GM23338 (cell line): ENCODE measurements at regions not wholly inside any gene's neighbourhood (a gene's known extent, or its start where the extent isn't known, plus 50 kb on each side); places are given as distances from the start of the nearest gene placed in this dataset.
"Not testable (repeated sequence)": the region's sequence is repeated elsewhere in the genome, so short reads cannot be mapped to it uniquely, and the experiment has no call there.

Source experiments
- ATAC-seq: fragments of 200-7000 bp; cut with Tn5 transposase; 3 replicates; pipeline ENCODE4 v1.9.1; 2020
- DNase-seq: peaks from one replicate; pipeline ENCODE4 v3.0.0-alpha.2; 2015; ENCODE audit warnings: low spot score
- H2AFZ ChIP-seq: fragments of 200-600 bp; sonication (generic); 2 replicates; pipeline ENCODE4 v1.8.0; 2016; ENCODE audit warnings: antibody characterized with exemption, mild to moderate bottlenecking, moderate library complexity
- H3F3A ChIP-seq: fragments of 200-600 bp; sonication (generic); replicated peaks from 2 replicates; pipeline ENCODE4 v1.8.0; 2017; ENCODE audit warnings: antibody characterized with exemption, mixed run types, low read depth
- H3K27ac ChIP-seq: fragments of 200-600 bp; sonication (generic); 2 replicates; pipeline ENCODE4 v1.6.1; 2016; ENCODE audit warnings: low read depth
- H3K27me3 ChIP-seq: fragments of 200-600 bp; sonication (generic); 2 replicates; pipeline ENCODE4 v1.8.0; 2016; ENCODE audit warnings: mild to moderate bottlenecking, mixed run types, moderate library complexity; ENCODE audit not compliant: insufficient read depth
- H3K36me3 ChIP-seq: fragments of 200-600 bp; sonication (generic); 2 replicates; pipeline ENCODE4 v1.8.0; 2016; ENCODE audit warnings: mild to moderate bottlenecking; ENCODE audit not compliant: insufficient read depth
- H3K4me1 ChIP-seq: fragments of 200-600 bp; sonication (generic); 2 replicates; pipeline ENCODE4 v1.8.0; 2016; ENCODE audit warnings: mild to moderate bottlenecking, moderate library complexity; ENCODE audit not compliant: insufficient read depth
- H3K4me2 ChIP-seq: fragments of 200-600 bp; sonication (generic); 2 replicates; pipeline ENCODE4 v1.7.1; 2017; ENCODE audit warnings: mixed run types
- H3K4me3 ChIP-seq: fragments of 200-600 bp; sonication (generic); 2 replicates; pipeline ENCODE4 v1.6.1; 2016; ENCODE audit warnings: mixed run types
- H3K79me2 ChIP-seq: fragments of 200-600 bp; sonication (generic); replicated peaks from 2 replicates; pipeline ENCODE4 v1.8.0; 2017; ENCODE audit warnings: mild to moderate bottlenecking; ENCODE audit not compliant: insufficient read depth
- H3K9me2 ChIP-seq: fragments of 200-600 bp; sonication (generic); 2 replicates; pipeline ENCODE4 v1.8.0; 2017; ENCODE audit not compliant: insufficient read depth
- H4K20me1 ChIP-seq: fragments of 200-600 bp; sonication (generic); replicated peaks from 2 replicates; pipeline ENCODE4 v1.8.0; 2017; ENCODE audit warnings: mild to moderate bottlenecking; ENCODE audit not compliant: insufficient read depth
- H3K27ac Mint-ChIP-seq: 2 replicates; pipeline ENCODE4 v1.8.0; 2020; ENCODE audit warnings: inconsistent platforms, mild to moderate bottlenecking, moderate library complexity, mixed read lengths
- H3K27me3 Mint-ChIP-seq: 3 replicates; pipeline ENCODE4 v1.8.0; 2022; ENCODE audit warnings: low read depth, mild to moderate bottlenecking, moderate library complexity, mixed read lengths, inconsistent platforms; ENCODE audit not compliant: insufficient read depth, poor library complexity
- H3K36me3 Mint-ChIP-seq: 3 replicates; pipeline ENCODE4 v1.8.0; 2021; ENCODE audit warnings: low read depth, mild to moderate bottlenecking, inconsistent platforms, moderate library complexity, mixed read lengths
- H3K4me1 Mint-ChIP-seq: 3 replicates; pipeline ENCODE4 v1.8.0; 2020; ENCODE audit warnings: mild to moderate bottlenecking, inconsistent platforms, mixed read lengths
- H3K4me3 Mint-ChIP-seq: 3 replicates; pipeline ENCODE4 v1.8.0; 2021; ENCODE audit warnings: moderate library complexity, mild to moderate bottlenecking, inconsistent platforms, mixed read lengths
- H3K9me3 Mint-ChIP-seq: 3 replicates; pipeline ENCODE4 v1.8.0; 2020; ENCODE audit warnings: moderate library complexity, mild to moderate bottlenecking, inconsistent platforms, mixed read lengths
- CREB1 ChIP-seq: fragments of 250-450 bp; sonication (Bioruptor Pico); IDR thresholded peaks from 2 replicates; pipeline ENCODE4 v1.5.0; 2020; ENCODE audit warnings: low read depth, mild to moderate bottlenecking, moderate library complexity
- CTCF ChIP-seq, 2 experiments: fragments of 200-600 bp in 1 of 2; sonication (generic) in 1 of 2; conservative IDR thresholded peaks; 2 replicates each; pipeline versions ENCODE4 v1.5.1 to v1.6.1; 2016 to 2017; ENCODE audit warnings: antibody characterized with exemption in 2 of 2, low read depth in 2 of 2, mild to moderate bottlenecking in 2 of 2, moderate library complexity in 1 of 2
- ETS1 ChIP-seq: IDR thresholded peaks from 2 replicates; pipeline ENCODE4 v1.6.1; 2016; ENCODE audit warnings: antibody characterized with exemption
- EZH2phosphoT487 ChIP-seq: fragments of 200-600 bp; sonication (generic); IDR thresholded peaks from one replicate; pipeline ENCODE4 v1.8.1; 2018; ENCODE audit warnings: antibody characterized with exemption; ENCODE audit not compliant: unreplicated experiment
- JUNB ChIP-seq: IDR thresholded peaks from one replicate; pipeline ENCODE4 v1.6.1; 2016; ENCODE audit warnings: antibody characterized with exemption; ENCODE audit not compliant: unreplicated experiment
- NANOG ChIP-seq: IDR thresholded peaks from 2 replicates; pipeline ENCODE4 v1.6.1; 2016; ENCODE audit warnings: antibody characterized with exemption, borderline replicate concordance

DNA sequence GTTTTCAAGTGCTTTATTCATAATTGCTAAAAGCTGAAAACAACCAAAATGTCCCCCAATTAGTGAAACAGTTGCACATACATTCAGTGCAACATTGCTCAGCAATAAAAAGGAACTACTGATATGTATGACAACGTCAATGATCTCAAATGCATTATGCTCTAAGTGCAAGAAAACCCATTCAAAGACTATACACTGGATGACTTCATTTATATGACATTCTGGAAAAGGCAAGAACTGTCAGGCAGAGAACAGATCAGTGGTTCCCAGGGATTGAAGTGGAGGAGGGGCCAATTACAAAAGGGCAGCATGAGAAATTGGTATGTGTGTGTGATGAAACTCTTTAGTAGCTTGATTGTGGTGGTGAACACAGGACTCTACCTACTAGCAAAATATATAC, 585.6 kb downstream of the TBL1XR1 start:
- peaks cover 2% of the 10 kb centered on the region for H3K27me3 Mint-ChIP-seq
- Histone ChIP-seq H3K79me2 (no peaks in the 10 kb centered on the region), H3F3A (no peaks in the 10 kb centered on the region), H3K4me3 (no peak overlapping the region), H4K20me1 (no peaks in the 10 kb centered on the region), H3K4me2 (no peak overlapping the region), H3K27ac (no peak overlapping the region), H2AFZ (no peak overlapping the region), H3K27me3 (no peaks in the 10 kb centered on the region), H3K9me2 (no peaks in the 10 kb centered on the region), H3K36me3 (no peaks in the 10 kb centered on the region), H3K4me1 (no peaks in the 10 kb centered on the region)
- H3K9me3 Mint-ChIP-seq: no peaks in the 10 kb centered on the region
- DNase-seq (no peak), ATAC-seq (no peak)
- no peak for TF ChIP-seq EZH2phosphoT487
- TF ChIP-seq CREB1 (CRISPR knock-in tag): no peak
- H3K4me3 Mint-ChIP-seq: no peak overlapping the region
- H3K4me1 Mint-ChIP-seq: peaks cover 2% of the 10 kb centered on the region; the same call in 2 of the 3 replicates
- H3K27ac Mint-ChIP-seq: peak overlapping the region; percentile 21; the same call in 1 of the 2 replicates
- H3K36me3 Mint-ChIP-seq: no peaks in the 10 kb centered on the region

GRCh38 chr3:176609361-176609760, 587.9 kb downstream of the TBL1XR1 start:
- Histone ChIP-seq H3K27me3 (no peaks in the 10 kb centered on the region), H3K36me3 (no peaks in the 10 kb centered on the region), H3K79me2 (no peaks in the 10 kb centered on the region), H4K20me1 (no peaks in the 10 kb centered on the region), H3F3A (no peaks in the 10 kb centered on the region), H3K9me2 (no peaks in the 10 kb centered on the region), H3K4me3 (no peak overlapping the region), H3K4me2 (no peak overlapping the region), H3K27ac (no peak overlapping the region), H2AFZ (no peak overlapping the region), H3K4me1 (no peaks in the 10 kb centered on the region)
- Mint-ChIP-seq H3K4me1 (peaks cover 2% of the 10 kb centered on the region; the same call in 2 of the 3 replicates), H3K27me3 (peaks cover 2% of the 10 kb centered on the region), H3K27ac (no peak overlapping the region), H3K4me3 (no peak overlapping the region), H3K36me3 (no peaks in the 10 kb centered on the region), H3K9me3 (no peaks in the 10 kb centered on the region; the same call in 2 of the 3 replicates)
- no peak for ATAC-seq
- TF ChIP-seq ETS1: no peak
- no peak for TF ChIP-seq CREB1 (CRISPR knock-in tag)
- no peak for TF ChIP-seq CTCF (conservative IDR thresholded peaks at IDR 0.05; ENCODE audit: low read depth in 2 of 2)
- TF ChIP-seq JUNB: no peak
- TF ChIP-seq NANOG: no peak
- DNase-seq: no peak

- not testable (repeated sequence) for H3K9me2 ChIP-seq, H3K79me2 ChIP-seq, H4K20me1 ChIP-seq, H3K4me3 Mint-ChIP-seq, H3K9me3 Mint-ChIP-seq, H3K4me2 ChIP-seq, H3K4me1 Mint-ChIP-seq, H3K27ac Mint-ChIP-seq, H3K4me1 ChIP-seq, DNase-seq, H3F3A ChIP-seq, H3K36me3 Mint-ChIP-seq, H3K27me3 ChIP-seq, H2AFZ ChIP-seq, H3K27ac ChIP-seq, H3K4me3 ChIP-seq, ATAC-seq, H3K36me3 ChIP-seq, H3K27me3 Mint-ChIP-seq
These were observed 591.7 kb downstream of the TBL1XR1 start for GRCh38 chr3:176605553-176605952.
